NCI-H128 (cell line): ENCODE measurements at regions not wholly inside any gene's neighbourhood (a gene's known extent, or its start where the extent isn't known, plus 50 kb on each side); places are given as distances from the start of the nearest gene placed in this dataset.

Experiments
- DNase-seq: peaks from one replicate; lab custom pipeline; 2025; ENCODE audit not compliant: unreplicated experiment; lab: John Stamatoyannopoulos, UW

DNA sequence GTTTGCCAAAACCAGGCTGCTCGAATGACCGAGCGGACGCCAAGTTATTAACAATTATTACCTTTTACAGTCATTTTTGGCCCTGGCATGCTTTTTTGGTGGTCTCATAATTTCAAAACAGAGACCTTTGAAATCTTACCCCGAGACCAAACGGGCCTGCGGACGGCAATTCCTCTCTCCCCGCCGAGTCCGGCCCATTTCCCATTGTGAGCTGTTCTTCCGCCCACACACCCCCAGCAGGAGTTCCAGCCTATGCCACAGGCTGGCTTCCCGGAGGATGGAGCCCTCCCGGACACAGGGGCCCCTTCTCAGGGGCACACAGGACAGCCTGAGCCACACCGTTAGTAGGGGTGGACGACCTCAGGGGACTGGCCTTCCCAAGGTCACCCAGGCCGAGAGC lies 130.7 kb downstream of the C16orf95 start:
- no peak for DNase-seq

- DNase-seq, result no peak
Measured at GRCh38 chr16:87186876-87187533, 130.2 kb downstream of the C16orf95 start.

GRCh38 chr16:87188104-87188503 lies 129.1 kb downstream of the C16orf95 start:
- no peak for DNase-seq

- DNase-seq, result no peak
Measured at GRCh38 chr16:87189426-87189825, 127.8 kb downstream of the C16orf95 start.

GRCh38 chr16:87190288-87191230 lies 126.6 kb downstream of the C16orf95 start:
- DNase-seq, result no peak

GRCh38 chr16:87192452-87193073 lies 124.6 kb downstream of the C16orf95 start:
- DNase-seq, result no peak

GRCh38 chr16:87194172-87194571 lies 123.0 kb downstream of the C16orf95 start:
- DNase-seq, result no peak

DNA sequence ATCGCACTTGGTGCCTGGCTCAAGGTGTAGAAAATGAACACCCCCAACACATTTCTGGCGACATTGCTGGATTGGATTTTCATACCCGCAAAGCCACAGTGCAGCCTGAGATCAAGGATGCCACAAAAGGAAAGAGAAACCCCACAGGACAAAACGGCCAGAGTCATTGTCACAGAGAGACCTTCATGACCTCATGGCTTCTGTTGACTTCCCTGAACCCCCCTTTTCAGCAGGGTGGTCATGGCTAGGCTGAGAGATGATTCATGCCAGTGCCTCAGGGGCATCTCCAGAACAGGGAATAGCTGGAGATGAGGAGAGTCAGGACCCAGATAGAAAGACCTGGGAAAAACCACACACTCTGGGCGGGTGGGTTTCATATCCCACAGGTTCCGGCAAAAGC lies 122.0 kb downstream of the C16orf95 start:
- no peak for DNase-seq

DNA sequence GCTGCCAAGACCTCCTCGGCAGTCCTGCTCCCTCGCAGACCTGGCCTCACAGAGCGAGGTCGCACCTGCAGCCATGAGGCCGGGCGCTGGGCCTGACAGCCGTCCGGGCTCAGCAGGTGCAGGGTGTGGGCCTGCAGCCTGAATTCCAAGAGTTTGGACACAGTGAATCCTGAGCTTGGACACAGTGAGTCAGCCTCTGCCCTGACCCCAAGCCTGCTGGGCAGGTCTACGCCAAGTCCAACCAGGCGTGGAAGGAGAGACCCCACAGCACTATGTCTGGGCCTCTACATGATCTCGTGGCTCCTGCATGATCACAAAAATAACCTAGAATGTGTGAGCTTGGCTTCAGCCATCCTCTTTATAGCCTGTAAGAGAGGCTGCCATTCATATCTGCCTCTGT lies 121.0 kb downstream of the C16orf95 start:
- DNase-seq, result no peak

GRCh38 chr16:87196661-87197060 lies 120.5 kb downstream of the C16orf95 start:
- DNase-seq, result no peak

DNA sequence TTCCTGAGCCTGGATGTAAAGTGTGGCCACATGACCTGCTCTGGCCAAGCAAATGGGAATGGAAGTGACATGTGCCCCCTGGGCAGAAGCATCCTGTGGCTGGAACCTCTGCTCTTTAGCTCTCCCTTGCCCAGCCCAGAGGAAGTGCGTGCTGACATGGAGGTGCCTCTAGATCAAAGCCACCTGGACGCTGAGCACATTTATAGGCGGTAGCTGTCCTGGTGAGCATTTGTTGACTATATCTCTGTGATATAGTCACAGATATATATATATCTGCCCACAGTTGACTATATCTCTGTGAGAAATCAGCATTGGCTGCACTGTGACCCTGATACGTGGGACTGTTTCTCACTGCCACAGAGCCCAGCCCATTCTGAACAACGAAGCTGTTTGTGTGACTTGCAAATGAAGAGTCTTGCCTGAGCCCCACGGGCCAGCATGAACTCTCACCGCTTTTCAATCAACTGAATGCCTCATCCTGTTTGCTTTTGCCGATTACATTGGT lies 118.8 kb downstream of the C16orf95 start:
- DNase-seq, result no peak

GRCh38 chr16:87198881-87199280 lies 118.3 kb downstream of the C16orf95 start:
- no peak for DNase-seq

GRCh38 chr16:87199379-87199778 lies 117.8 kb downstream of the C16orf95 start:
- no peak for DNase-seq

- no peak for DNase-seq
Measured at GRCh38 chr16:87199901-87200300, 117.3 kb downstream of the C16orf95 start.

- no peak for DNase-seq
Measured at GRCh38 chr16:87200637-87201036, 116.6 kb downstream of the C16orf95 start.

GRCh38 chr16:87201052-87201451 lies 116.1 kb downstream of the C16orf95 start:
- no peak for DNase-seq

DNA sequence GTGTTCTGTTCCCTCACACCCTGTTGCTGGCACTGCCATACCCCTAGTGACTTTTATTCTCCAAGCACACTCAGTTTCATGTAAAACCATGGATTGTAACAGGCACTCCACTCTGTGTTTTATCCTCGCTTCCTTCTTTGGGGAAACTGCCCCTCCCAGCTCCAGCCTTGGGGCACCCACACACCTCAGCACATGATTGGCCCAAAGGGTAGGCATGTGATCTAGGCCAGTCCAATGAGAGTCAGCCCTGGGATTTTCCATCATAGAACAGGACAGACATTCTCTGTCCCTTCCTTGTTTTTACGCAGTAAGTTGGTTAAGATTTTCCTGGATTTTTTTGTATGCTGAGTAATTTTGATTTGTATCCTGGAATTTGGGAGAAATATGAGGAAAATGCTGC lies 115.4 kb downstream of the C16orf95 start:
- no peak for DNase-seq

DNA sequence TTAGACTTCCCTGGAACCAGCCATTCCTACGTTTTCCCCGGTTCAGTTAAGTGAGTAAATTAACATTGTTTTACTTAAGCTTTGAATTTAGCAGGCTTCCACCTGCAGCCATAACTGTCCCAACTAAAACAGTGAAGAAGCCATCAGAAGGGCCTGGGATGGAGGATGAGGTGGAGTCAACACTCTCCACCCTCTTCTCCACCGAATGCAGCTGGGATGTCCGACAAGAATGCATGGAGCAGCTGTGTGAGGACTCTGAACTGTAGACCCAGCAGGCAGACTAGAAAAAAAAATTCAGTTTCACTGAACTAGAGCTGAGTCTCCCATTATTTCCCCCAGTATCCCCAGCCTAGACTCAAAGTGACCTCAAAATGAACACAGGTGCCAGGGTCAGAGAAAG lies 114.8 kb downstream of the C16orf95 start:
- no peak for DNase-seq

- no peak for DNase-seq
Measured at GRCh38 chr16:87203060-87203656, 114.0 kb downstream of the C16orf95 start.

GRCh38 chr16:87206646-87207451 lies 110.3 kb downstream of the C16orf95 start:
- no peak for DNase-seq
